K562 (cell line): ENCODE measurements at regions not wholly inside any gene's neighbourhood (a gene's known extent, or its start where the extent isn't known, plus 50 kb on each side); places are given as distances from the start of the nearest gene placed in this dataset.
A peak's percentile ranks its signal among the peaks of the same experiment; 100 is the strongest.

Source experiments
- ZNF79 ChIP-seq: fragments of 250-450 bp; sonication (Bioruptor Pico); IDR thresholded peaks from 2 replicates; pipeline ENCODE4 v1.4.0; 2020; ENCODE audit warnings: low read depth, mild to moderate bottlenecking, moderate library complexity
- TF ChIP-seq, protein P1 (sequence below): fragments of 450-650 bp; IDR thresholded peaks from 2 replicates; pipeline ENCODE4 v1.6.1; 2016; ENCODE audit warnings: mild to moderate bottlenecking, moderate library complexity

- TF ChIP-seq, protein P1, sequence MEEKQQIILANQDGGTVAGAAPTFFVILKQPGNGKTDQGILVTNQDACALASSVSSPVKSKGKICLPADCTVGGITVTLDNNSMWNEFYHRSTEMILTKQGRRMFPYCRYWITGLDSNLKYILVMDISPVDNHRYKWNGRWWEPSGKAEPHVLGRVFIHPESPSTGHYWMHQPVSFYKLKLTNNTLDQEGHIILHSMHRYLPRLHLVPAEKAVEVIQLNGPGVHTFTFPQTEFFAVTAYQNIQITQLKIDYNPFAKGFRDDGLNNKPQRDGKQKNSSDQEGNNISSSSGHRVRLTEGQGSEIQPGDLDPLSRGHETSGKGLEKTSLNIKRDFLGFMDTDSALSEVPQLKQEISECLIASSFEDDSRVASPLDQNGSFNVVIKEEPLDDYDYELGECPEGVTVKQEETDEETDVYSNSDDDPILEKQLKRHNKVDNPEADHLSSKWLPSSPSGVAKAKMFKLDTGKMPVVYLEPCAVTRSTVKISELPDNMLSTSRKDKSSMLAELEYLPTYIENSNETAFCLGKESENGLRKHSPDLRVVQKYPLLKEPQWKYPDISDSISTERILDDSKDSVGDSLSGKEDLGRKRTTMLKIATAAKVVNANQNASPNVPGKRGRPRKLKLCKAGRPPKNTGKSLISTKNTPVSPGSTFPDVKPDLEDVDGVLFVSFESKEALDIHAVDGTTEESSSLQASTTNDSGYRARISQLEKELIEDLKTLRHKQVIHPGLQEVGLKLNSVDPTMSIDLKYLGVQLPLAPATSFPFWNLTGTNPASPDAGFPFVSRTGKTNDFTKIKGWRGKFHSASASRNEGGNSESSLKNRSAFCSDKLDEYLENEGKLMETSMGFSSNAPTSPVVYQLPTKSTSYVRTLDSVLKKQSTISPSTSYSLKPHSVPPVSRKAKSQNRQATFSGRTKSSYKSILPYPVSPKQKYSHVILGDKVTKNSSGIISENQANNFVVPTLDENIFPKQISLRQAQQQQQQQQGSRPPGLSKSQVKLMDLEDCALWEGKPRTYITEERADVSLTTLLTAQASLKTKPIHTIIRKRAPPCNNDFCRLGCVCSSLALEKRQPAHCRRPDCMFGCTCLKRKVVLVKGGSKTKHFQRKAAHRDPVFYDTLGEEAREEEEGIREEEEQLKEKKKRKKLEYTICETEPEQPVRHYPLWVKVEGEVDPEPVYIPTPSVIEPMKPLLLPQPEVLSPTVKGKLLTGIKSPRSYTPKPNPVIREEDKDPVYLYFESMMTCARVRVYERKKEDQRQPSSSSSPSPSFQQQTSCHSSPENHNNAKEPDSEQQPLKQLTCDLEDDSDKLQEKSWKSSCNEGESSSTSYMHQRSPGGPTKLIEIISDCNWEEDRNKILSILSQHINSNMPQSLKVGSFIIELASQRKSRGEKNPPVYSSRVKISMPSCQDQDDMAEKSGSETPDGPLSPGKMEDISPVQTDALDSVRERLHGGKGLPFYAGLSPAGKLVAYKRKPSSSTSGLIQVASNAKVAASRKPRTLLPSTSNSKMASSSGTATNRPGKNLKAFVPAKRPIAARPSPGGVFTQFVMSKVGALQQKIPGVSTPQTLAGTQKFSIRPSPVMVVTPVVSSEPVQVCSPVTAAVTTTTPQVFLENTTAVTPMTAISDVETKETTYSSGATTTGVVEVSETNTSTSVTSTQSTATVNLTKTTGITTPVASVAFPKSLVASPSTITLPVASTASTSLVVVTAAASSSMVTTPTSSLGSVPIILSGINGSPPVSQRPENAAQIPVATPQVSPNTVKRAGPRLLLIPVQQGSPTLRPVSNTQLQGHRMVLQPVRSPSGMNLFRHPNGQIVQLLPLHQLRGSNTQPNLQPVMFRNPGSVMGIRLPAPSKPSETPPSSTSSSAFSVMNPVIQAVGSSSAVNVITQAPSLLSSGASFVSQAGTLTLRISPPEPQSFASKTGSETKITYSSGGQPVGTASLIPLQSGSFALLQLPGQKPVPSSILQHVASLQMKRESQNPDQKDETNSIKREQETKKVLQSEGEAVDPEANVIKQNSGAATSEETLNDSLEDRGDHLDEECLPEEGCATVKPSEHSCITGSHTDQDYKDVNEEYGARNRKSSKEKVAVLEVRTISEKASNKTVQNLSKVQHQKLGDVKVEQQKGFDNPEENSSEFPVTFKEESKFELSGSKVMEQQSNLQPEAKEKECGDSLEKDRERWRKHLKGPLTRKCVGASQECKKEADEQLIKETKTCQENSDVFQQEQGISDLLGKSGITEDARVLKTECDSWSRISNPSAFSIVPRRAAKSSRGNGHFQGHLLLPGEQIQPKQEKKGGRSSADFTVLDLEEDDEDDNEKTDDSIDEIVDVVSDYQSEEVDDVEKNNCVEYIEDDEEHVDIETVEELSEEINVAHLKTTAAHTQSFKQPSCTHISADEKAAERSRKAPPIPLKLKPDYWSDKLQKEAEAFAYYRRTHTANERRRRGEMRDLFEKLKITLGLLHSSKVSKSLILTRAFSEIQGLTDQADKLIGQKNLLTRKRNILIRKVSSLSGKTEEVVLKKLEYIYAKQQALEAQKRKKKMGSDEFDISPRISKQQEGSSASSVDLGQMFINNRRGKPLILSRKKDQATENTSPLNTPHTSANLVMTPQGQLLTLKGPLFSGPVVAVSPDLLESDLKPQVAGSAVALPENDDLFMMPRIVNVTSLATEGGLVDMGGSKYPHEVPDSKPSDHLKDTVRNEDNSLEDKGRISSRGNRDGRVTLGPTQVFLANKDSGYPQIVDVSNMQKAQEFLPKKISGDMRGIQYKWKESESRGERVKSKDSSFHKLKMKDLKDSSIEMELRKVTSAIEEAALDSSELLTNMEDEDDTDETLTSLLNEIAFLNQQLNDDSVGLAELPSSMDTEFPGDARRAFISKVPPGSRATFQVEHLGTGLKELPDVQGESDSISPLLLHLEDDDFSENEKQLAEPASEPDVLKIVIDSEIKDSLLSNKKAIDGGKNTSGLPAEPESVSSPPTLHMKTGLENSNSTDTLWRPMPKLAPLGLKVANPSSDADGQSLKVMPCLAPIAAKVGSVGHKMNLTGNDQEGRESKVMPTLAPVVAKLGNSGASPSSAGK: peak; percentile 86
- 0 out of 2 replicates have a peak, but pooled peaks have one; percentile 19 for TF ChIP-seq ZNF79 (CRISPR knock-in tag)
- TF ChIP-seq, all 486 proteins: peak for 9
Measured at GRCh38 chr4:187613089-187613839, 382.3 kb upstream of the ZFP42 start (continued).
